GM10266 (cell line): ENCODE measurements at regions not wholly inside any gene's neighbourhood (a gene's known extent, or its start where the extent isn't known, plus 50 kb on each side); places are given as distances from the start of the nearest gene placed in this dataset.

Experiments
- DNase-seq: peaks from one replicate; pipeline ENCODE4 v3.0.0; 2012; ENCODE audit errors: extremely low spot score
- CTCF ChIP-seq: IDR thresholded peaks from 2 replicates; pipeline ENCODE4 v1.5.1; 2012; ENCODE audit warnings: mild to moderate bottlenecking, low read depth; ENCODE audit not compliant: control insufficient read depth, insufficient read depth; ENCODE audit errors: missing control alignments

- no peak for DNase-seq
- TF ChIP-seq CTCF: no peak
Measured at GRCh38 chr5:39896706-39897105, 471.9 kb upstream of the DAB2 start.

GRCh38 chr5:39896104-39896503, 471.3 kb upstream of the DAB2 start:
- no peak for DNase-seq
- TF ChIP-seq CTCF: no peak

GRCh38 chr5:39892708-39893107, 467.9 kb upstream of the DAB2 start:
- no peak for DNase-seq
- no peak for TF ChIP-seq CTCF

- no peak for DNase-seq
- no peak for TF ChIP-seq CTCF
Measured at GRCh38 chr5:39891376-39891775, 466.6 kb upstream of the DAB2 start.

GRCh38 chr5:39880985-39881384, 456.2 kb upstream of the DAB2 start:
- no peak for DNase-seq
- TF ChIP-seq CTCF: no peak

GRCh38 chr5:39877479-39877878, 452.7 kb upstream of the DAB2 start:
- DNase-seq: no peak
- no peak for TF ChIP-seq CTCF

GRCh38 chr5:39876146-39876545, 451.4 kb upstream of the DAB2 start:
- no peak for TF ChIP-seq CTCF
- no peak for DNase-seq
